ENCODE measurements at regions not wholly inside any gene's neighbourhood (a gene's known extent, or its start where the extent isn't known, plus 50 kb on each side); places are given as distances from the start of the nearest gene placed in this dataset.
"Not testable (repeated sequence)": the region's sequence is repeated elsewhere in the genome, so short reads cannot be mapped to it uniquely, and the experiment has no call there.

GRCh38 chr2:116935097-116935814, 879.2 kb upstream of the DDX18 start:
- DNase-seq, result no peak

DNA sequence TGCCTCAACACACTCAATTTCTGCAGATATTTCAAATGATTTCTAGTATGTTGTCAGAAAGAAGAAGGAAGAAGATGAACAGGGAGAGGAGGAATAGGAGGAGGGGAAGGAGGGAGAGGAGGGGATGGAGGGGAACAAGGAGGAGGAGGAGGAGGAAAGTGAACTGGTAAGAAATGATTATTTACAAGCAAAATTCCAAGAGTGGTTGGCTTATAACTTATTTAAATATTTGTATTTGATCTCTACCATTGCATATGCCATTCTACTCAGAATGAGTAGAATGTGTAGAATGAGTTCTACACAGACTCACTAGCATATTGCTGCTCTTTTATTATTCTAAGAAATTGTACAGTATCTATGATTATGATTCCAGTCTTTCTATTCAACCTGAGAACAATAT, 866.2 kb upstream of the DDX18 start:
- no peak for DNase-seq

- no peak for DNase-seq
These were observed 865.2 kb upstream of the DDX18 start for GRCh38 chr2:116949249-116949648.

GRCh38 chr2:116952254-116952653, 862.2 kb upstream of the DDX18 start:
- DNase-seq, result no peak

- no peak for DNase-seq
These were observed 858.8 kb upstream of the DDX18 start for GRCh38 chr2:116955646-116956045.

- DNase-seq, result no peak
These were observed 838.9 kb upstream of the DDX18 start for GRCh38 chr2:116975608-116976007.

- no peak for DNase-seq
These were observed 834.4 kb upstream of the DDX18 start for GRCh38 chr2:116979916-116980764.

- DNase-seq, result no peak
These were observed 827.0 kb upstream of the DDX18 start for GRCh38 chr2:116987447-116987846.

DNA sequence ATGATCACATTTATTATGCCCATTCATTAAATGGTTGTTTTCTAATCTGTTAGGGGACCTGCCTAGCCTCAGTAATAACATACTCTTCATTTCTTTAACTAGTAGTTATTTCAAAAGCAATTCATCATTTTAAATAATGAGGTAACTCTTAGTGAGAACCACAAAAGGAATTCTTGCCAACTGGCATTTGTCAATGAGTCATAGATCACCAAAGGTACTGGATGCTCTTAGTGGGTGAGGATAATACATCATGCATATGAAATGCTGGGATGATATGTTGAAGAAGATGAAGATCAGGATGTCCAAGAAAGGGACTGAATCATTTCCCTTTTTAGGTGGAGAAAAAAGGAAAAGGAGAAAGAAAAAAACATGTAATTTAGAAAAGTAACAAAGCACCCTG, 826.2 kb upstream of the DDX18 start:
- DNase-seq, result no peak

GRCh38 chr2:117019357-117019756, 795.1 kb upstream of the DDX18 start:
- no peak for DNase-seq

DNA sequence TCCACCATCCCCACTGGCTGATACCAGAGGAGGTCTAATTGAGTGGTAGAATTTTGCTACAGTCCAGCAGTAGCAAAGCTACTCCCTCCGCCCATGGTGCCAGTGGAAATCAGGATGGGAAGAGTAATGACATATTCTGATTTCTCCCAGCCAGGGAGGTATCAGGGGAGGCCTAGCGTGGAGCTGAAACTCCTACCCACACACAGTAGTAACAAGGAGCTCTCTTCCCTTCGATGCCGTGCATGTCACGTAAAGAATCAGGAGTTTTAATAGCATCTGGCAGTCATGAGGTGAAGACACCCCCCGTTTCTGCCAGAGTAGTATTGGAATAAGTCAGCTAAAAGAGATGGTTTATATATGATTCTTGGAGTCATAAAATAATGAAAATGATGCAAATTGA, 786.8 kb upstream of the DDX18 start:
- DNase-seq, result no peak

- not testable (repeated sequence) for DNase-seq
These were observed 785.8 kb upstream of the DDX18 start for GRCh38 chr2:117028708-117029107.

DNA sequence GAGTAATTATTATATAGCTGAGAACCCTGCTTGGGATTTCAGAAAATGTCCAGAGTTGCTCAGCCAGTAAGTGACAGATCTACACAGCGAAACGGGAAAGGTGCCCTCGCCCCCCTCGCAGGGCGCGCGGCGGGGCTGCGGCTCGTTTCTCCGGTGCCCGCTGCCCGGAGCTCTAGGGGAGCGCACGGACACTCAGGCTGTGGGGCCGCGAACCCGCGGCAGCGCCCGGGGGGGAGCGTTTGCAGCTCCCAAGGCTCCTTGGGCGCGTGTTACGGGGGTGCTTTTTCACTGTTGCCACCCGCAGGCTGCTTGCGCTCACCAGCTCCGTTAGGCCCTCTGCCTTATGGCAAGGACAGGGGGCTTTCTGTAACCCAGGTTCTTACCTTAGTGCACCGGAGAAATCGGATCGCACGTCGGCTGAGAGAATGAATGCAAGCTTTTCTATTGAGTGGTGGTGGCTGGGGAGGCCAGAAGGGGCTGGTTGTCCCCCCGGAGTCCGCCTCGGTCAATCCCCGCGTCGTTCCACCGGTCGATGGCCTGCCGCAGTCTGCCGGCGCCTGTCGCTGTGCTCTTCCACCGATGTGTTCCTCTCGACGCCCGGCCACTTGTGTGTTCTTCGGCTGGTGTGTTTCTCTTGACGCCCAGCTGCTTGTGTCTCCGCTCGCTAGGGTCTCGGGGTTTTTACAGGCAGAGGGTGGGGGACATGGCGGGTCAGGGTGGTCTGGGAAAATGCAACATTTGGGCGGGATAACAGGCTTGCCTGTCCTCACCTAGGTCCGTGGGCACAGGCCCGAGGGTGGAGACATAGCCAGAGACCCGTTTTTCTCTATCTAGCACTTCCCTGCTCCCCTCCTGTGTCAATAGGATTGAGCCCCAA, 758.8 kb upstream of the DDX18 start:
- DNase-seq, result no peak

DNA sequence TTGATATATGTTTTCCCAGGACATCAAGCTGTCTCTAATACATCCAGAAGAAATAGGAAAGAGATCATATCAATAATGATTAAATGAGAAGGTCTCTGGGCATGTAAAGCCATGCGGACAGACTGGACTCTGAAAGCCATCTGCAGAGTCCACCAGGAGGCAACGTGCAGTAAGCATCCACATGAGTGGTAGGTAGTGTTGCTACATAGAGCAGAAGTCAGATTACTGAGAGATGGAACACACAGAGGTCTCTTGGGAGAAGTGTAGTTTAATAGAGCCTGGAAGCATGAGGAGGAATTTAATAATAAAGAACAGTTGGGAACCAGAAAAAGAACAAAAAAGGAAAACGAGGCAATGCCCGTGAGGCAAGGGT, 758.1 kb upstream of the DDX18 start:
- DNase-seq, result no peak

GRCh38 chr2:117057016-117057415, 757.5 kb upstream of the DDX18 start:
- peak; percentile 8 for DNase-seq

GRCh38 chr2:117058366-117058765, 756.1 kb upstream of the DDX18 start:
- DNase-seq, result peak; percentile 72

GRCh38 chr2:117064021-117064420, 750.5 kb upstream of the DDX18 start:
- DNase-seq, result no peak

DNA sequence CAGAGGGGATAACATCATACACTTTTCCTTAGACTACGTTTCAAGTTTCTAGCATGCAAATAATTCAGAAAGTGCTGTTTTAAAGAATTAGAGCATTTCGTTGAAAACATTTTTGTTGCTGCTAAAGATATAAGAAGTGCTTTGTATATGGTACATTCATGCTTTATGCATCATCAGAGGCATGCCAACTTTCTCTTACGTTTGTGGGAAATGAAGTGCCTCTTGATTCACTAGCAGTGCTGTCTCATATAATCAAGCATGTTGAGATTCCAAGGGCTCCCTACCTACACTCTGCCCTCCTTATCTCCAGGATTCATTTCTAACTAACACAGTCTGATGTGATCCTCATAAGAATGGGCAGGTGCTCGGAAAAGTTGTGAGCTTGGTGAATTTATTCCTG, 748.6 kb upstream of the DDX18 start:
- DNase-seq, result no peak

- DNase-seq, result no peak
These were observed 746.6 kb upstream of the DDX18 start for GRCh38 chr2:117067900-117068299.

- DNase-seq, result no peak
These were observed 746.1 kb upstream of the DDX18 start for GRCh38 chr2:117068371-117068770.

DNA sequence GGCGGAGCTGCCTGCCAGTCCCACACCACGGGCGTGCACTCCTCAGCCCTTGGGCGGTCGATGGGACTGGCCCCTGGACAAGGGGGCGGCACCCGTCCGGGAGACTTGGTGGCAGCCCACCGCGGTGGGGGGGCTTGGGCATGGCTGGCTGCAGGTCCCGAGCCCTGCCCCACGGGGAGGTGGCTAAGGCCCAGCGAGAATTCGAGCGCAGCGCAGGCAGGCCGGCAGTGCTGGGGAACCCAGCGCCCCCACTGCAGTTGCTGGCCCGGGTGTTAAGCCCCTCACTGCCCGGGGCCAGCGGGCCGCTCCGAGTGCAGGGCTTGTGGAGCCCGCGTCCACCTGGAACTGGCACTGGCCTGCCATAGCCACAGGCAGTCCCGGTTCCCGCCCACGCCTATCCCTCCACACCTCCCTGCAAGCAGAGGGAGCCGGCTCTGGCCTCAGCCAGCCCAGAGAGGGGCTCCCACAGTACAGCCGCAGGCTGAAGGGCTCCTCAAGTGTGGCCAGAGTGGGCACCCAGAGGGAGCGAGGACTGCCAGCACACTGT, 742.9 kb upstream of the DDX18 start:
- DNase-seq, result no peak

DNA sequence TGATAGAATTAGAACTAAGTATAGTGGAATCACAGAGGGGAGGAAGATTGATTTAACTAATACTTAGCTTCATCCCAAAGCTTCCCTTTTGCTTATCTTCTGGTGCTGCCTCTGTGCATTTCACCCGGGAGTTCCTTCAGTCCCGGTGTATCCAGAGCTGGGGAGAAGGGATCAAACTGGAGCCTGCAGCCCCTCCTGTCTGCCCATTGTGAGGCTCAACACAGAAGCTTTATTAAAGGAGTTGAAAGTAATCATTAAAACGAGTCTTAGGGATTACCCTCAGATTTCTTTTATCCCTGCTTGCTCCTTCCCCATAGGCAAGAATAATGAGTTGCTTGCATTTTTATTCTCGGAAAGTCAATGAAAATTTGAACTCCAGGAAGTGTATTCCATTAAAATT, 739.7 kb upstream of the DDX18 start:
- DNase-seq, result no peak

GRCh38 chr2:117085256-117085655, 729.2 kb upstream of the DDX18 start:
- DNase-seq, result no peak

All from RPMI8226 (cell line).